Chondrocyte (in vitro differentiated cells): ENCODE measurements at regions not wholly inside any gene's neighbourhood (a gene's known extent, or its start where the extent isn't known, plus 50 kb on each side); places are given as distances from the start of the nearest gene placed in this dataset.

ENCODE experiments used
- DNase-seq: peaks from one replicate; pipeline ENCODE4 v3.0.0; 2021; ENCODE audit warnings: mixed read lengths, low spot score
- H3K27ac Mint-ChIP-seq: one replicate; pipeline ENCODE4 v1.8.0; 2021; ENCODE audit warnings: mild to moderate bottlenecking, moderate library complexity, mixed read lengths; ENCODE audit not compliant: unreplicated experiment
- H3K27me3 Mint-ChIP-seq: 2 replicates; pipeline ENCODE4 v1.8.0; 2021; ENCODE audit warnings: low read depth, mixed read lengths
- H3K36me3 Mint-ChIP-seq: 2 replicates; pipeline ENCODE4 v1.8.0; 2021; ENCODE audit warnings: low read depth, mixed read lengths
- H3K4me1 Mint-ChIP-seq: 2 replicates; pipeline ENCODE4 v1.8.0; 2021; ENCODE audit warnings: low read depth, mild to moderate bottlenecking, mixed read lengths
- H3K4me3 Mint-ChIP-seq: one replicate; pipeline ENCODE4 v1.8.0; 2021; ENCODE audit warnings: mild to moderate bottlenecking, moderate library complexity, mixed read lengths; ENCODE audit not compliant: unreplicated experiment
- H3K9me3 Mint-ChIP-seq: 2 replicates; pipeline ENCODE4 v1.8.0; 2021; ENCODE audit warnings: low read depth, mixed read lengths
- CTCF ChIP-seq: fragments of 200-600 bp; sonication (generic); IDR thresholded peaks from 2 replicates; pipeline ENCODE4 v1.5.0; 2021; ENCODE audit warnings: antibody characterized with exemption, mild to moderate bottlenecking, moderate library complexity

- TF ChIP-seq CTCF = peak; percentile 82
- peaks cover 14% of the 10 kb centered on the region for H3K27me3 Mint-ChIP-seq
- H3K4me3 Mint-ChIP-seq = no peak overlapping the region
- DNase-seq = peak; percentile 40
- no peak overlapping the region for H3K27ac Mint-ChIP-seq
- no peaks in the 10 kb centered on the region for H3K36me3 Mint-ChIP-seq
- no peaks in the 10 kb centered on the region for H3K9me3 Mint-ChIP-seq
- no peaks in the 10 kb centered on the region for H3K4me1 Mint-ChIP-seq
Measured at GRCh38 chr11:71086687-71087258, 165.6 kb downstream of the SHANK2 start.

- TF ChIP-seq CTCF = no peak
- no peak overlapping the region for H3K27ac Mint-ChIP-seq
- peaks cover 13% of the 10 kb centered on the region for H3K27me3 Mint-ChIP-seq
- H3K36me3 Mint-ChIP-seq = no peaks in the 10 kb centered on the region
- no peaks in the 10 kb centered on the region for H3K9me3 Mint-ChIP-seq
- DNase-seq = peak; percentile 59
- H3K4me3 Mint-ChIP-seq = no peak overlapping the region
- no peaks in the 10 kb centered on the region for H3K4me1 Mint-ChIP-seq
Measured at GRCh38 chr11:71084306-71085012, 167.9 kb downstream of the SHANK2 start.

- Mint-ChIP-seq H3K36me3 (no peaks in the 10 kb centered on the region), H3K27me3 (peaks cover 9% of the 10 kb centered on the region), H3K4me1 (no peaks in the 10 kb centered on the region), H3K9me3 (peaks cover 2% of the 10 kb centered on the region), H3K27ac (no peak overlapping the region), H3K4me3 (no peak overlapping the region)
- no peak for TF ChIP-seq CTCF
- DNase-seq = no peak
Measured at GRCh38 chr11:71083105-71083504, 169.3 kb downstream of the SHANK2 start.

GRCh38 chr11:71082454-71082853 is 169.9 kb downstream of the SHANK2 start:
- DNase-seq = peak; percentile 43
- no peak for TF ChIP-seq CTCF
- Mint-ChIP-seq H3K4me3 (no peak overlapping the region), H3K9me3 (peaks cover 2% of the 10 kb centered on the region), H3K4me1 (no peaks in the 10 kb centered on the region), H3K36me3 (no peaks in the 10 kb centered on the region), H3K27ac (no peak overlapping the region), H3K27me3 (peaks cover 9% of the 10 kb centered on the region)

GRCh38 chr11:71081704-71082230 is 170.6 kb downstream of the SHANK2 start:
- TF ChIP-seq CTCF = no peak
- peaks cover 5% of the 10 kb centered on the region for H3K9me3 Mint-ChIP-seq
- H3K4me3 Mint-ChIP-seq = no peak overlapping the region
- no peaks in the 10 kb centered on the region for H3K4me1 Mint-ChIP-seq
- no peak overlapping the region for H3K27ac Mint-ChIP-seq
- peaks cover 2% of the 10 kb centered on the region for H3K36me3 Mint-ChIP-seq
- DNase-seq = no peak
- peaks cover 10% of the 10 kb centered on the region for H3K27me3 Mint-ChIP-seq
